HG03045 (cell line): ENCODE measurements at regions not wholly inside any gene's neighbourhood (a gene's known extent, or its start where the extent isn't known, plus 50 kb on each side); places are given as distances from the start of the nearest gene placed in this dataset.
"Not testable (repeated sequence)": the region's sequence is repeated elsewhere in the genome, so short reads cannot be mapped to it uniquely, and the experiment has no call there.

Experiments
- ATAC-seq: cut with Tn5 transposase; IDR thresholded peaks from one replicate; pipeline ENCODE4 v1.9.1; 2021; ENCODE audit warnings: mild to moderate bottlenecking, moderate library complexity; ENCODE audit not compliant: unreplicated experiment

- ATAC-seq: no peak
Measured at GRCh38 chr4:95898226-95898625, 58.3 kb downstream of the PDHA2 start.

GRCh38 chr4:95909211-95909610 lies 69.3 kb downstream of the PDHA2 start:
- ATAC-seq: no peak

GRCh38 chr4:95910749-95911148 lies 70.9 kb downstream of the PDHA2 start:
- no peak for ATAC-seq

DNA sequence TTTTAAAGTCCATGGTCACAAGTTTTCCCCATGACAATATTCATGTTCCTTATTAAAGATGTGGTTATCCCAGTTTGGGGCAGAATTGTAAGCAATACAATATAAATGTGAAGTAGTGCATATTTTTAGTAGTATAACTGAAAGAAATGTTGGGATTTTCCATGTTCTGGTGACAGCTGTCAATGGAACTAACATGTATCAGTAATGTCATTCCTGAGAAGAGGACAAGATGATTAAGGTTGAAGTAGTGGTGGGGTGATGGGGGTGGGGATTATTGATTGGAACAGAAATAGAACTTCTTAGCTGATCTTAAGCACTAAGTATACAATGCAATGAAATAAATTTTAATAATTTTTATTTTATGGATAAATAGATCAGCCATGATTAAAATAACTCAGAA lies 81.6 kb downstream of the PDHA2 start:
- ATAC-seq: no peak

DNA sequence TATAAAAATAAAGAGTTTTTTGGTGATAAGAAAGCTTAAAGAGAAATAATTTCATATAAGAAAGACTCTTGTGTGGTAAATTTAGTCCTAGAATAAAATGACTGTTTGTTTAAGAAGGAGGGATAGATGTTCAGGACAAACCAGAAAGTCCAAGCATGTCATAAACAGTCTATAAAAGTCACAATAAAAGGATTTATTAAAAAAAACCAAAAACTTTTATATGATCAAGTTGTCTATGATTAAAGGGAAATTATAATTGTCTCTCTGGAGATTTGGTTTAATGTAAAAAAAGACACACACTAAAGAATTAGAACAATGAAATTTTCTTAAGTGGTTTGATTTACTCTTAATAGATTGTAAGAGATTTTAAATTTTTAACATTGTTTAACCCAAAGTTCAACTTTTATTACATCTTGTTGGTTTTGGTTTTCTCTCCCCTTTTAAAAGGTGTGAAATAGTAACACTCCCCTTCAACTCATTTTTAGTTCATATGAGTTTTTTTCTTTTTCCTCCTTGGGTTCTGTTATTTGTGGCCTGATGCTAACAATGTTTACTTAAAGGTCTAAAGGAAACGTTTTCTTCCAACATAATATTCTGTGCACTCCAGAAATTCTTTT lies 89.7 kb downstream of the PDHA2 start:
- no peak for ATAC-seq

DNA sequence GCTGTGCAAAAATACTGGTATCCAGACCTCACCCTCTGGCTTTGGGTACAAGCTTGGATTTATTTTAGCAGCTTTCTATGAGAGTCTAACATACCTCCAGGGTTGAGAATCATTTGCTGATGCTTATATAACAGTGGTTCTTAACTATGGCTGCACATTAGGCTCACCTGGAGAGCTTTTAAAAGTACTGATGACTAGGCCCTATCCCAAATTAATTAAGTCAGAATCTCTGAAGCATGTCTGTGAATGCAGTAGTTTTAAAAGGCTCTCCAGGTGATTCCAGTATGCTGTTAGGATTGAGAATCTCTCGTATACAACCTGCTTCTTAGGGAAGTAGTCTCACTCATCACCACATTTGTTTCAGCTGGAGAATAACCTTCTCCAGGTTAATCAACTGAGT lies 99.2 kb downstream of the PDHA2 start:
- no peak for ATAC-seq

GRCh38 chr4:95949136-95949765 lies 109.4 kb downstream of the PDHA2 start:
- ATAC-seq: no peak

- ATAC-seq: no peak
Measured at GRCh38 chr4:95949808-95950207, 109.9 kb downstream of the PDHA2 start.

- ATAC-seq: not testable (repeated sequence)
Measured at GRCh38 chr4:95952538-95952937, 112.6 kb downstream of the PDHA2 start.

DNA sequence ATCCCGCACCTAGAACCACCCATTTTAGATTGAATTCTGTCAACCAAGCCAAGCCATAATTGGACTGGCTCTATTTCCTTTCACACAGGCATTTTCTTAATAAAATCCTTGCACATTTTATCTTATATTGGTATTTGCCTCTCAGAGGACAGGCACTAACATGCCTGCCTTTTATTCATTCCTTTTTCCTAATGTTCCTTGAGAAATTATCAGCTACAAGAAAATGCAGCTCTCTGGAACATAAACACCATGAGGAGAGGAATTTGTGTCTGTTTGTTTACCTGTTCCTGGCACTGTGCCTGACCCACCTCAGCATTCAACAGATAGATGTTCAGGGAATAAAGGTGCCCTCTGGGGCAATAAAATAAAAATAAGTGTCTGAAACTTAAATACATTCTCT lies 116.2 kb downstream of the PDHA2 start:
- ATAC-seq: no peak

DNA sequence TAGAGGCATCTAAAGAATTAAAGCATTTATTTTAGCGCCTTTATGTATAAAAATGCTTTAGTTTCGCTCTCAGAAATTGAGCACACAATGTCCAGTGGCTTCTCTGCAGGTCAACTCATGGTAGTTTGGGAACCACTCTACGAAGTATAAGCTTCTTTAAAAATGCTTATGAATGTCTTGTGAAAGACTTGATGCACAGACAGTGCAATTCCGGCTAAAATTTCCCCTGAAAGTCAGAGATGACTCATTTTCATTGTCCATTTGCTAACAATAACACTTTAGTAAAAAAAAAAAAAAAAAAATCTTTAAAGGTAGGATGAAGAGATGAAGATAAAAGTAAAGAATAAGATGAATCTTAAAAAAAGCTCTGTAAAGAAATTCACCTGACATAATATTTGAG lies 117.2 kb downstream of the PDHA2 start:
- no peak for ATAC-seq

DNA sequence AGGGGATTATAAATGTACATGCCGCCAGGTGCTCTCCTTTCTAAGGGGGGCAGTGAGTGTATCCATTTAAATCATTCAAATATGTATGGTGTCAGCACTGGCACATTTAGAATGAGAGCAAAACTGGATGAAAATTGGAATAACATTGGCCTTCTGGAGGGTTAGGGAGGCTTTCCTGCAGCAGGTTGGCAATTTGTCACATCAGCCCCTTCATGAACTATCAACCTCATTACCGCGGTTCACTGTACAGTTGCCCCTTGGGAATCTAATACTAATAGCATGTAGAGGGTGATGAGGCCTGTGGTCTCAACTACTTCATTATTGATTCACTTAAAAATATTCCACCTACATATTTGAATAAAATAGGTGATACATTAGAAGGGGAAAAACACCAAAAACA lies 117.9 kb downstream of the PDHA2 start:
- ATAC-seq: no peak

- no peak for ATAC-seq
Measured at GRCh38 chr4:95959182-95959581, 119.3 kb downstream of the PDHA2 start.

- ATAC-seq: no peak
Measured at GRCh38 chr4:95959633-95960032, 119.7 kb downstream of the PDHA2 start.

- no peak for ATAC-seq
Measured at GRCh38 chr4:95963456-95963855, 123.6 kb downstream of the PDHA2 start.

DNA sequence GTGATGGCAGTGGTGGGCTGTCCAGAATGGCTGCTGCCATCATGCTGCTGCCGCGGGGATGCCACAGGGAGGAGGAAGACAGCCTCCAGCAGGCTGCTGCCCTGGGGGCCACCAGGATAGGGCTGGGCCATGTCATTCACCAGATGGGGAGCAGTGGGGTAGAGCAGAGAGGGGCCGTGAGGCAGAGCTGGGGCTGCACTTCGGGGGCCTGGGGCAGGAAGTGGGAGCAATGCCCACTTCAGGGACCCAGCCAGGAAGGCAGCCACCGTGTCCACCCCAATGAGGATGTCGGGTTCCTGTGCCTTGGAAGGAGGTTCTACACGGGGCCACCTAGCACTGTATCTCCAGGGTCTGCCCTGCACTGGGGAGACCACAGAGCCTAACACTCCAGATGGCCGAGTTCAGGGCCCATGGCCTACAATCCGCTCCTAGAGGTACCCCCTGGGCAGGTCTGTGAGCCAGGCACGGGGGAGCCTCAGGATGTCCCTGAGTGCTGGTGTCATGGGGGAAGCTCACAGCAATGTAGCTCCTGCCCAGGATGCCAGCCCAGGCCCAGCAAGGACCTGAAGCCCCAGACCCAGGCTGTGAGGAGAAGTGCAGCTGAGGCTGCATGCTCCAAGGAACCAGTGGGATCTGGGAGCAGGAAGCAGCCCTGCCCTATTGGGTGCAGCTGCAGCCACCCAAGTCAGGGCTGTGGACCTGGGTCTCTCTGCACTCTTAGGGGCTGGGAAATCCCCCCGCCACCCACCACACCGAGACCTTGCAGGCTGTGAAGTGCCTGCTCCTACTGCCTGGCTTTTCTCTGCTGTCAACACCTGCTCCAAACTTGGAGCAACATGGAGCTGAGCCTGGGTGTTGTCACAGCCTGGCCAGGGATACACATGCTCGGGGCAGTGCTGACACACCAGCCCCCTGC lies 140.3 kb downstream of the PDHA2 start:
- ATAC-seq: no peak

DNA sequence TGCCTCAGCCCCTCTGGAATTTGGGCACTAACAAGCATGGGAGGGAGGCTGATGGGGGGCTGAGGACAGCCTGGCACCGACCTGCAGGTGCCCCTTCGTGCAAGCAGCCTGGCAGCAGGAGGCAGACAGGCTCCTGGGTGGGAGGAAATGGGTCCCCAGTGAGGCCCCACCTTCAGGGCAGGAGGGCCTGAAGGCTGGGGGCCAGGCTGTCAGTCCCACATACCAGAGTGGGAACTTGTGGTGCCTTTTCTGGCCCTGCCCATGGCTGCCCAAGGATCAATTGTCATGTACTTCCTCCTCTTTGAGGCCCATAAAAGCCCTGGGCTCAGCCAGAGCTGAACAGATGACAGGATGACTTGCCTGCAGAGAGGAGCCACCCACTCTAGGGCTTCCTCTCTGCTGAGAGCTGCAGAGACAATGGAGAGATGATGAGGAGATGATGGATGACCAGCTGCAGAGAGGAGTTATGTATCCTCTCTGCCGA lies 141.0 kb downstream of the PDHA2 start:
- no peak for ATAC-seq

DNA sequence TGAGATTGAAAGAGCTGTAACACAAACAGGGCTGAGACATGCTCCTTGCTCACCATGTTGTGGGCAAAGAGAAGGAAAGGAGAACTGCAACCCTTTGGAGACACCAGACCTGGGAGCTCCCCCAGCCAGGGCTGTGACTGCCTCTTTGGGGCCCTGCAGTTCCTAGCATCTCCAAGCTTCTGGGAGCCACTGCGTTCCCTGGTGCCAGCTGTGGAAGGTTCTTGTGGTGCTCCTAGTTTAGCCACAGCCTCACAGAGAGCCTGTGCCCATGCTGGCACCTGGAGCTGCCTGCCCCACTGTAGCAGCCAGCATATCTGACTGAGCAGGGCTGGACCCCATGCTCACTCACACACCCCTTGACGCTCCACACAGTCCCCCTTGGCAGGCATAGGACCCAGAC lies 141.7 kb downstream of the PDHA2 start:
- no peak for ATAC-seq

- no peak for ATAC-seq
Measured at GRCh38 chr4:95982516-95982915, 142.6 kb downstream of the PDHA2 start.

- ATAC-seq: no peak
Measured at GRCh38 chr4:95984081-95984480, 144.2 kb downstream of the PDHA2 start.

- no peak for ATAC-seq
Measured at GRCh38 chr4:95985051-95985450, 145.2 kb downstream of the PDHA2 start.
